ENCODE measurements at regions not wholly inside any gene's neighbourhood (a gene's known extent, or its start where the extent isn't known, plus 50 kb on each side); places are given as distances from the start of the nearest gene placed in this dataset.

DNA sequence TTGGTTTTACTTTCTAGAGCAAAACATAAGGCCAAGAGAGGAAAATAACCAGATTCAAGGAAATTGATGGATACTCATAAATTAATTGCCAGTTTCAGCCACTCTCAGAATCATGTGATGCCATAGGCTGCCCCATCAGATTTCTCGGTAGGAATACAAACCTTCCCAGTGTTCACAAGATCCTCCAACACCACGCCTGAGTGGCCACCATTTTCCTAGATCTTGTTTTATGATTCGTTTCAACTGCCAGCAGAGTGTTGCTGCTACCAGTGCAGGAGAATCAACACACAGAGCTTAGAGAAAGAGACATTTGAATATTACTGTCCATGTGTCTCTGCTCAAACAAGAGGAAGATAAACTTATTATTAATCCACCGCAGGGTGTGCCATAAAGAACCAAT is 434.2 kb upstream of the CDH4 start:
- H3K27me3 ChIP-seq (replicated peaks in 1 of 4; ENCODE audit: control insufficient read depth in 3 of 4, extremely low read depth in 1 of 4, insufficient read depth in 3 of 4, low read length in 3 of 4): no peaks in the 10 kb centered on the region; a peak in 1 of 7 replicates
- CTCF ChIA-PET (ENCODE audit: partially characterized antibody): no interaction called here
- POLR2A ChIA-PET (ENCODE audit: partially characterized antibody): no interaction called here
- H3K36me3 ChIP-seq (ENCODE audit: control insufficient read depth in 2 of 4, insufficient read depth in 4 of 4, low read length in 3 of 4): no peaks in the 10 kb centered on the region
- no peak overlapping the region for H2BK120ac ChIP-seq (replicated peaks; ENCODE audit: low read depth, low read length)
- FAIRE-seq: no peak
- 92% methylated on average over 4 of the region's 4 CpGs; no CpG with 5 or more reads in 1 of the 2 experiments for WGBS, 2 experiments (ENCODE audit: extremely low coverage in 1 of 2, insufficient coverage in 1 of 2, insufficient read length in 1 of 2, insufficient replicate concordance in 2 of 2, low coverage in 1 of 2, low lambda C conversion rate in 2 of 2, missing lambda C conversion rate in 1 of 2)
- H3K4me1 ChIP-seq (replicated peaks in 1 of 4; ENCODE audit: control insufficient read depth in 3 of 4, insufficient read depth in 4 of 4, low read length in 3 of 4): no peaks in the 10 kb centered on the region
- no peak overlapping the region for H2BK12ac ChIP-seq (ENCODE audit: low read depth, low read length)
- H4K5ac ChIP-seq (ENCODE audit: insufficient read length, low read depth, low read length): no peak overlapping the region
- H3K23me2 ChIP-seq (ENCODE audit: low read depth, low read length): no peaks in the 10 kb centered on the region
- H3K18ac ChIP-seq (ENCODE audit: extremely low read depth, low read length): no peak overlapping the region
- no peak overlapping the region for H3K4me2 ChIP-seq (ENCODE audit: insufficient read depth in 1 of 2, low read depth in 2 of 2, low read length in 2 of 2)
- H2BK15ac ChIP-seq (ENCODE audit: low read length): no peak overlapping the region
- H3K27ac ChIP-seq (ENCODE audit: low read depth, low read length): no peak overlapping the region
- H3K4ac ChIP-seq (replicated peaks; ENCODE audit: insufficient read length, low read depth, low read length): no peak overlapping the region
- H3K79me1 ChIP-seq (ENCODE audit: low read depth, low read length): no peaks in the 10 kb centered on the region
- H2AK5ac ChIP-seq (ENCODE audit: low read depth, low read length): no peak overlapping the region
- H2BK20ac ChIP-seq (ENCODE audit: low read length): no peak overlapping the region
- H4K8ac ChIP-seq (ENCODE audit: extremely low read depth, insufficient read depth, low read length): no peak overlapping the region
- H4K91ac ChIP-seq (replicated peaks; ENCODE audit: insufficient read length, low read length): no peak overlapping the region
- no peaks in the 10 kb centered on the region for H3K9me3 ChIP-seq (ENCODE audit: insufficient read depth in 2 of 2, low read depth in 1 of 2, low read length in 1 of 2)
- no peak overlapping the region for H3K14ac ChIP-seq (ENCODE audit: insufficient read length)
- no peak overlapping the region for H3K56ac ChIP-seq (replicated peaks; ENCODE audit: insufficient read length, low read depth, low read length)
- H3K23ac ChIP-seq (ENCODE audit: insufficient read length): no peak overlapping the region
- TF ChIP-seq TEAD4 (IDR thresholded peaks at IDR 0.05; ENCODE audit: low read depth, low read length) (no peak), SUZ12 (IDR thresholded peaks at IDR 0.05; ENCODE audit: low read length) (no peak), CTBP2 (IDR thresholded peaks at IDR 0.05; ENCODE audit: borderline replicate concordance, insufficient read depth, insufficient read length, low read length) (no peak)
- no peak for DNase-seq (ENCODE audit: low read depth in 1 of 2, low spot score in 2 of 2)
- H2BK5ac ChIP-seq (ENCODE audit: low read depth, low read length): no peak overlapping the region
- H4K20me1 ChIP-seq (replicated peaks in 1 of 2; ENCODE audit: control insufficient read depth in 1 of 2, insufficient read depth in 2 of 2, low read length in 2 of 2): no peaks in the 10 kb centered on the region
- H3K9ac ChIP-seq (replicated peaks in 1 of 4; ENCODE audit: extremely low read depth in 1 of 4, low read depth in 3 of 4, low read length in 3 of 4): no peak overlapping the region
- no peak overlapping the region for H3K4me3 ChIP-seq (ENCODE audit: extremely low read depth in 1 of 4, insufficient read depth in 2 of 4, low read depth in 3 of 4, low read length in 4 of 4)
- H3K79me2 ChIP-seq (ENCODE audit: control insufficient read depth in 1 of 2, insufficient read depth in 2 of 2, low read length in 2 of 2): no peaks in the 10 kb centered on the region
- no peak overlapping the region for H2AFZ ChIP-seq (ENCODE audit: low read length)

Measured in H1 (cell line).